Epithelial cell of prostate (primary cell): ENCODE measurements at regions not wholly inside any gene's neighbourhood (a gene's known extent, or its start where the extent isn't known, plus 50 kb on each side); places are given as distances from the start of the nearest gene placed in this dataset.
"Not testable (repeated sequence)": the region's sequence is repeated elsewhere in the genome, so short reads cannot be mapped to it uniquely, and the experiment has no call there.

ENCODE experiments used
- DNase-seq: peaks from one replicate; pipeline ENCODE4 v3.0.0-alpha.2; 2011; ENCODE audit warnings: low read depth, low spot score
- H3K27ac ChIP-seq: fragments of 450-650 bp; 2 replicates; pipeline ENCODE4 v1.5.1; 2017; ENCODE audit warnings: mild to moderate bottlenecking

DNA sequence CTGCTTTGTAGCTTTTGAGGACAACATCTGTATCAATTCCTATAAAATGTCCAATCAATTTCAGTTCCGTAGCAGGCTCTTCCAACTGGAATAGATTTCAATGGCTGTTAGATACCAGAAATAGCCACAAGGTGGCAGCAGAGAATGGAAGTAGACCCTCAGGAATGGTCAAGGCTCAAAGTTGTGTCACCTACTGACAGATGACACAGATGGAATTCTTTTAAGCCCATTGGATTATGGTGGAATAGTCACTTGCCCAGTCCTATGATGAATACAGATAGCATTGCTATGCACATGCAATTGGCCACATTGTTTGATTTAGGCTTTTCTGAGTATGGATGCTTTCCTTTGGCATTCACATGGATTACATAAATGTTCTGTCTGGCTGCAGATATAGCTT lies 130.4 kb upstream of the RADX start:
- no peak overlapping the region for H3K27ac ChIP-seq
- DNase-seq, result no peak

DNA sequence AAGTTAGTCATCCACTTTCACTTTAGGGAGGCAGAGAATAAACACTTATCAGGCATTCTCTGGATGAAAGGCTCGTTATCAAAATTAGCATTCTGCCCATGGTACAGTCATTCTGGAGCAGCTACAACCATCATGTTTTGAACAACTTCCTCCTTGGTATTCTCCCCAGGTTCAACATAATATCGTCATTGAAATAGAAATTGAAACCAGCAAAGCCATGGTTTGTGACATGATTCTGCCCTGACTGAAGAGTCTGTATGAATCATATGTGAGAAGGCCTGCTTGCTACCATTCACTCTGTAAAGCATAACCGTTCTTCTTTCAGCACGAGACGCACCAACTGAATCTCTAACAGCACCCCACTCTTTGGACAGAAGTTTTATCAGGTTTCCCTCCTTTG lies 127.5 kb upstream of the RADX start:
- no peak overlapping the region for H3K27ac ChIP-seq
- no peak for DNase-seq

DNA sequence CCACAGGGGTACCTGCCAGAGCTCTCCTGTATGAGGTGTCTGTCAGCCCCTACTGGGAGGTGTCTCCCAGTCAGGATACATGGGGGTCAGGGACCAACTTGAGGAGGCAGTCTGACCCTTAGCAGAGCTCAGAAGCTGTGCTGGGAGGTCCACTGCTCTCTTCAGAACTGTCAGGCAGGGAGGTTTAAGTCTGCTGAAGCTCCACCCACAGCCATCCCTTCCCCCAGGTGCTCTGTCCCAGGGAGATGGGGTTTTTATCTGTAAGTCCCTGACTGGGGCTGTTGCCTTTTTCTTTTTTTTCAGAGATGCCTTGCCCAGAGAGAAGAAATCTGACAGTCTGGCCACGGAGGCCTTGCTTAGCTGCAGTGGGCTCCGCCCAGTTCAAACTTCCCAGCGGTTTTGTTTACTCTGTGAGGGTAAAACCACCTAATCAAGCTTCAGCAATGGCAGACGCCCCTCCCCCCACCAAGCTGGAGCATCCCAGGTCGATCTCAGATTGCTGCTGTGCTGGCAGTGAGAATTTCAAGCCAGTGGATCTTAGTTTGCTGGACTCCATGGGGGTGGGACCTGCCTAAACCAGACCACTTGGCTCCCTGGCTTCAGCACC lies 118.5 kb upstream of the RADX start:
- not testable (repeated sequence) for DNase-seq, H3K27ac ChIP-seq

DNA sequence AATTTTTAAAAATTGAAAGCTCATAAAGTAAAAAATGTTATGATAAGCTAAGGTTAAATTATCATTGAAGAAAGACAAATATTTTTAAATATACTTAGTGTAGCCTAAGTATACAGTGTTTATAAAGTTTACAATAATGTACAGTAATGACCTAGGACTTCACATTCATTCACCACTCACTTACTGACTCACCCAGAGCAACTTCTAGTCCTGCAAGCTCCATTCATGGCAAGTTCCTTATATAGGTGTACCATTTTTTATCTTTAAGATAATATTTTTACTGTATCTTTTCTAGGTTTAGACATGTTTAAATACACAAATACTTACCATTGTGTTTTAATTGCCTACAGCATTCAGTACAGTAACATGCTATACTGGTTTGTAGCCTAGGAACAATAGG lies 112.3 kb upstream of the RADX start:
- H3K27ac ChIP-seq, result no peak overlapping the region
- DNase-seq, result no peak

- H3K27ac ChIP-seq, result no peak overlapping the region
- DNase-seq, result no peak
Measured at GRCh38 chrX:106510713-106511403, 100.9 kb upstream of the RADX start.
